B cell (primary cell): ENCODE measurements at regions not wholly inside any gene's neighbourhood (a gene's known extent, or its start where the extent isn't known, plus 50 kb on each side); places are given as distances from the start of the nearest gene placed in this dataset.

Source experiments
- ATAC-seq: fragments of 200-7000 bp; cut with Tn5 transposase; one replicate; pipeline ENCODE4 v1.10.0; 2021; ENCODE audit warnings: low read depth, mild to moderate bottlenecking, moderate number of reproducible peaks, moderate library complexity
- CTCF ChIA-PET: fragments of 350-600 bp; sonication (Branson Sonifier 250); formaldehyde crosslinking; loops from one replicate; lab custom pipeline; 2021; ENCODE audit warnings: antibody characterized with exemption, inconsistent platforms; lab: Charles Lee
- POLR2A ChIA-PET: fragments of 350-600 bp; sonication (Branson Sonifier 250); formaldehyde crosslinking; loops from one replicate; lab custom pipeline; 2021; ENCODE audit warnings: antibody characterized with exemption; lab: Charles Lee
- DNase-seq: peaks from one replicate; pipeline ENCODE4 v3.0.0; 2013
- H2AFZ ChIP-seq: 2 replicates; pipeline ENCODE4 v1.6.1; 2012; ENCODE audit warnings: mild to moderate bottlenecking, low read depth, low read length; ENCODE audit not compliant: insufficient read depth, poor library complexity, severe bottlenecking
- H3K27ac ChIP-seq, 2 donors: 1 replicate in 1 of 2; 2 replicates in 1 of 2; pipeline ENCODE4 v1.5.1; 2012 to 2013; ENCODE audit warnings: low read length in 2 of 2, mild to moderate bottlenecking in 2 of 2, moderate library complexity in 1 of 2
- H3K27me3 ChIP-seq, 4 experiments: fragments of 200-600 bp in 1 of 4; sonication (generic) in 1 of 4; replicated peaks in 1 of 4; 1 replicate in 2 of 4; 2 replicates in 2 of 4; pipeline versions ENCODE4 v1.6.1 to v1.7.0; 2013 to 2016; ENCODE audit warnings: low read length in 3 of 4, mild to moderate bottlenecking in 2 of 4, mixed read lengths in 1 of 4, moderate library complexity in 1 of 4; ENCODE audit not compliant: insufficient read depth in 4 of 4, control insufficient read depth in 3 of 4; ENCODE audit errors: control extremely low read depth in 1 of 4
- H3K36me3 ChIP-seq, 2 experiments: replicated peaks in 1 of 2; 1 replicate in 1 of 2; 2 replicates in 1 of 2; pipeline versions ENCODE4 v1.6.1 to v1.7.1; 2013; ENCODE audit warnings: low read length in 1 of 2; ENCODE audit not compliant: insufficient read depth in 2 of 2, control insufficient read depth in 1 of 2; ENCODE audit errors: control extremely low read depth in 1 of 2, extremely low read depth in 1 of 2
- H3K4me1 ChIP-seq, 2 donors: fragments of 200-600 bp in 1 of 2; sonication (generic) in 1 of 2; 1 replicate in 1 of 2; 2 replicates in 1 of 2; pipeline versions ENCODE4 v1.5.1 to v1.6.1; 2013 to 2017; ENCODE audit warnings: low read length in 2 of 2; ENCODE audit not compliant: control insufficient read depth in 2 of 2, insufficient read depth in 2 of 2
- H3K4me2 ChIP-seq: replicated peaks from 2 replicates; pipeline ENCODE3; 2012; ENCODE audit warnings: mild to moderate bottlenecking, low read depth, low read length; ENCODE audit not compliant: poor library complexity, severe bottlenecking
- H3K4me3 ChIP-seq, 5 experiments: fragments of 200-600 bp in 1 of 5; sonication (generic) in 1 of 5; 1 replicate in 3 of 5; 2 replicates in 2 of 5; pipeline versions ENCODE4 v1.5.1 to v1.7.0; 2011 to 2016; ENCODE audit warnings: low read length in 4 of 5, mild to moderate bottlenecking in 4 of 5, low read depth in 2 of 5, control low read depth in 1 of 5, moderate library complexity in 1 of 5; ENCODE audit not compliant: insufficient read depth in 1 of 5; ENCODE audit errors: control extremely low read depth in 1 of 5, extremely low read depth in 1 of 5
- H3K79me2 ChIP-seq: fragments of 200-600 bp; sonication (generic); one replicate; pipeline ENCODE4 v1.6.0; 2016; ENCODE audit warnings: low read length; ENCODE audit not compliant: control insufficient read depth, insufficient read depth
- H3K9ac ChIP-seq: fragments of 200-600 bp; sonication (generic); 2 replicates; pipeline ENCODE4 v1.6.1; 2017; ENCODE audit warnings: mild to moderate bottlenecking, low read length, moderate library complexity
- H3K9me3 ChIP-seq, 3 donors: one replicate each; pipeline versions ENCODE4 v1.6.1 to v1.7.1; 2013; ENCODE audit warnings: low read length in 2 of 3; ENCODE audit not compliant: control insufficient read depth in 2 of 3, insufficient read depth in 1 of 3; ENCODE audit errors: control extremely low read depth in 1 of 3
- H4K20me1 ChIP-seq: 2 replicates; pipeline ENCODE4 v1.6.0; 2012; ENCODE audit warnings: mild to moderate bottlenecking, low read length; ENCODE audit not compliant: insufficient read depth, control insufficient read depth, poor library complexity, severe bottlenecking
- H3K27ac Mint-ChIP-seq: one replicate; pipeline ENCODE4 v1.8.0; 2021; ENCODE audit warnings: mixed read lengths
- H3K27me3 Mint-ChIP-seq: one replicate; pipeline ENCODE4 v1.8.0; 2021; ENCODE audit warnings: mixed read lengths
- H3K4me1 Mint-ChIP-seq: one replicate; pipeline ENCODE4 v1.8.0; 2021; ENCODE audit warnings: mixed read lengths
- H3K4me3 Mint-ChIP-seq: one replicate; pipeline ENCODE4 v1.8.0; 2021; ENCODE audit warnings: mixed read lengths
- H3K9me3 Mint-ChIP-seq: one replicate; pipeline ENCODE4 v1.8.0; 2022; ENCODE audit warnings: mixed read lengths; ENCODE audit not compliant: insufficient read depth
- EZH2 ChIP-seq: IDR thresholded peaks from 2 replicates; pipeline ENCODE4 v1.6.1; 2012; ENCODE audit warnings: borderline replicate concordance, low read depth, mild to moderate bottlenecking, moderate library complexity, low read length; ENCODE audit not compliant: insufficient read depth, poor library complexity, severe bottlenecking
- WGBS: methylation state at CpG from one replicate; pipeline ENCODE4 v1.1.5; 2013; ENCODE audit warnings: missing lambda C conversion rate; ENCODE audit not compliant: insufficient coverage; 5-methylcytosine and 5-hydroxymethylcytosine counted together
- intact Hi-C: fragments of 100-400 bp; cut with micrococcal nuclease; formaldehyde crosslinking; loops from one replicate; pipeline ENCODE4 v1.10.0; 2022
- TF ChIP-seq, protein P1 (sequence below): fragments of 200-600 bp; IDR thresholded peaks from one replicate; pipeline ENCODE4 v1.8.0; 2022; ENCODE audit warnings: antibody characterized with exemption, mild to moderate bottlenecking

- H3K79me2 ChIP-seq = no peaks in the 10 kb centered on the region
- no peak overlapping the region for H3K4me3 ChIP-seq
- H3K9me3 ChIP-seq = no peaks in the 10 kb centered on the region
- ATAC-seq (no peak), DNase-seq (no peak)
- no peak overlapping the region for H3K4me2 ChIP-seq
- no peaks in the 10 kb centered on the region for H3K36me3 ChIP-seq
- TF ChIP-seq, protein P1, sequence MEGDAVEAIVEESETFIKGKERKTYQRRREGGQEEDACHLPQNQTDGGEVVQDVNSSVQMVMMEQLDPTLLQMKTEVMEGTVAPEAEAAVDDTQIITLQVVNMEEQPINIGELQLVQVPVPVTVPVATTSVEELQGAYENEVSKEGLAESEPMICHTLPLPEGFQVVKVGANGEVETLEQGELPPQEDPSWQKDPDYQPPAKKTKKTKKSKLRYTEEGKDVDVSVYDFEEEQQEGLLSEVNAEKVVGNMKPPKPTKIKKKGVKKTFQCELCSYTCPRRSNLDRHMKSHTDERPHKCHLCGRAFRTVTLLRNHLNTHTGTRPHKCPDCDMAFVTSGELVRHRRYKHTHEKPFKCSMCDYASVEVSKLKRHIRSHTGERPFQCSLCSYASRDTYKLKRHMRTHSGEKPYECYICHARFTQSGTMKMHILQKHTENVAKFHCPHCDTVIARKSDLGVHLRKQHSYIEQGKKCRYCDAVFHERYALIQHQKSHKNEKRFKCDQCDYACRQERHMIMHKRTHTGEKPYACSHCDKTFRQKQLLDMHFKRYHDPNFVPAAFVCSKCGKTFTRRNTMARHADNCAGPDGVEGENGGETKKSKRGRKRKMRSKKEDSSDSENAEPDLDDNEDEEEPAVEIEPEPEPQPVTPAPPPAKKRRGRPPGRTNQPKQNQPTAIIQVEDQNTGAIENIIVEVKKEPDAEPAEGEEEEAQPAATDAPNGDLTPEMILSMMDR = no peak
- TF ChIP-seq EZH2 = no peak
- ChIA-PET CTCF (interaction anchor here (1.0 kb wide), 1 partner anchor 16 kb away, joined by 4 read pairs; no protein-coding TSS in a partner anchor), POLR2A (no interaction called here)
- H2AFZ ChIP-seq = no peak overlapping the region
- Mint-ChIP-seq H3K27me3 (no peaks in the 10 kb centered on the region), H3K4me3 (no peak overlapping the region), H3K27ac (no peak overlapping the region), H3K4me1 (peaks cover 8% of the 10 kb centered on the region), H3K9me3 (no peaks in the 10 kb centered on the region)
- intact Hi-C loops = loop anchor here (5.0 kb wide), 2 partner anchors 107 to 127 kb away; no protein-coding TSS in a partner anchor
- H4K20me1 ChIP-seq = no peaks in the 10 kb centered on the region
- H3K9ac ChIP-seq = no peak overlapping the region
- no peak overlapping the region for H3K27ac ChIP-seq
- H3K4me1 ChIP-seq = peaks cover 3 to 4% of the 10 kb centered on the region in 2 donors
- no peaks in the 10 kb centered on the region for H3K27me3 ChIP-seq
Measured at GRCh38 chrX:120774606-120775005, 101.1 kb downstream of the CT47B1 start.

- no peak overlapping the region for H3K27ac Mint-ChIP-seq
- no peak overlapping the region for H3K27ac ChIP-seq
- POLR2A ChIA-PET = no interaction called here
- no peak for ATAC-seq
- H3K27me3 Mint-ChIP-seq = no peaks in the 10 kb centered on the region
- no peak for DNase-seq
- H3K4me1 ChIP-seq = peaks cover 3 to 7% of the 10 kb centered on the region in 2 donors
- CTCF ChIA-PET = no interaction called here
- H4K20me1 ChIP-seq = no peaks in the 10 kb centered on the region
- H3K9me3 ChIP-seq = no peaks in the 10 kb centered on the region
- 73% methylated on average over 2 of the region's 5 CpGs for WGBS
- no peak for TF ChIP-seq EZH2
- TF ChIP-seq, protein P1 = no peak
- H3K9ac ChIP-seq = no peak overlapping the region
- no peak overlapping the region for H2AFZ ChIP-seq
- no peaks in the 10 kb centered on the region for H3K27me3 ChIP-seq
- no peaks in the 10 kb centered on the region for H3K79me2 ChIP-seq
- no peaks in the 10 kb centered on the region for H3K9me3 Mint-ChIP-seq
- H3K4me1 Mint-ChIP-seq = peaks cover 8% of the 10 kb centered on the region
- H3K36me3 ChIP-seq = no peaks in the 10 kb centered on the region
- no peak overlapping the region for H3K4me3 ChIP-seq
- no peak overlapping the region for H3K4me3 Mint-ChIP-seq
- intact Hi-C loops = loop anchor here (5.0 kb wide), 2 partner anchors 106 to 126 kb away; no protein-coding TSS in a partner anchor
- H3K4me2 ChIP-seq = no peak overlapping the region
Measured at GRCh38 chrX:120773801-120774200, 101.9 kb downstream of the CT47B1 start.
